ENCODE measurements at regions not wholly inside any gene's neighbourhood (a gene's known extent, or its start where the extent isn't known, plus 50 kb on each side); places are given as distances from the start of the nearest gene placed in this dataset.

GRCh38 chr2:234710587-234710986 lies 213.7 kb upstream of the ARL4C start:
- TF ChIP-seq POLR2AphosphoS5 (IDR thresholded peaks at IDR 0.05; ENCODE audit: borderline replicate concordance, low read depth, low read length) (no peak), EZH2 (IDR thresholded peaks at IDR 0.05) (no peak), FOXP2 (optimal IDR thresholded peaks at IDR 0.05; ENCODE audit: control extremely low read depth, extremely low read length, insufficient read depth) (no peak)
